ENCODE measurements at regions not wholly inside any gene's neighbourhood (a gene's known extent, or its start where the extent isn't known, plus 50 kb on each side); places are given as distances from the start of the nearest gene placed in this dataset.

DNA sequence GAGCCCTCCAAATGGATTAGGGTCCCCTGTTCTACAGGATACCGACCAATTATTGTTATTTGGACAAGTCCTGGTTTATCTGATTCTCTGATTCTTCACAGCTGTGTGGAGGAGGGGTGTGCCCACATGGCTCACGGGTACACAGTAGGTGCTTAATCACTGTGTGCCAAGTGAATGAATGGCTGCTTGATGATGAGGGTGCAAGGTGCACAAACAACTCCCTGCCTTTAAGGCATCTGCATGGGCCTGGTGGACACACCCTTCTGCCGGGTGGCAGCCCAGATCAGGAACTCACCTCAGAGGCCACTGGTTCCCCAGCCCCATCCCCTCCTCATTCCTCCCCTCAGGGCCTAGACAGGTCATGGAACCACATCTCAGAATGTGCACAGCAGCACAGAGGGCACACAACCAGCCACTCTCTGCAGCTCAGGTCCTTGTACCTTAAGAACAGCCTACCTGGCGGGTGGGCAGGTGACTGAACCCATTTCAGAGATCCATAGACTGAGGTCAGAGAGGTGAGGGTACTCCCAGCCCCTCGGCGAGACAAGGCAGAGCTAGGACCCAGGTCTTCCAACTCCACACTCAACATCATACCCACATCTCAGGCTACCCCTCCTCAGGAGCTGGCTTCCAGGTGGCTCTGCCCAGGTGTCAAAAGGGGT, 50.3 kb downstream of the SHANK2 start:
- DNase-seq (ENCODE audit: low read depth in 2 of 2), result no peak

DNA sequence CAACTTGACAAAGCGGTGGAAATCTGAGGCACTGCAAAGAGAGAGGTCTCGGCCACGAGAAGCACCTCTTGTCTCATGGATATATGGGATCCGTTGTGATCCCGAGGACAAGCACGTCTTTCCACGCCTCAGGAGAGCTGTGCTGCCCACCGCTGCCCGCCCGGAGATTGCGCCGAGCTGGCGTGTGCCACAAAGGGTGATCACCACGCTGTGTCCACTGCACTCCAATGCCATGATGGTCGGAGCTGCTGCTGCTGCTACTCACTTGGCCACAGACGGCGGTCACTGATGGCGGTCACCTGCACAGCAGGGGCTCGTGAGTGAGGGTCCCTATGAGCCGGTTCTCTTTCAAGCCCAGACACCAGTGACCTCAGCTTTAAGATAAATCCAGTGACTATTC, 51.1 kb downstream of the SHANK2 start:
- no peak for DNase-seq (ENCODE audit: low read depth in 2 of 2)

DNA sequence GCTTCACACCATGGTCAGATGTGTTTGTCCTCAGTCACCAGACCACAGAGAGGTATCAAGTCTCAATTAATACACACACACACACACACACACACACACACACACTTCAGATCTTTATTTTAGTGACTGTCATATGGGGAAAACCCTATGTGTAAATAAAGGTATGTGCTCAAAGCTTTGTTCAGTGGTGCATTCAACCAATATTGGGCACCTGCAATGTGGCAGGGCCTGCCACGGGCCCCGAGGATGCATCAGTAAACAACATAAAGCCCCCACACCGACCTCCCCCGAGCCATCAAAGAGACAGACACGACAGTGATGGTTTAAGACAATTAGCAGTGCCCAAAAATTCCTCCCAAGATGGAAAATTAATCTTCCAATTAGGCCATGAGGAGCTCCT, 51.6 kb downstream of the SHANK2 start:
- DNase-seq (ENCODE audit: low read depth in 2 of 2), result no peak

DNA sequence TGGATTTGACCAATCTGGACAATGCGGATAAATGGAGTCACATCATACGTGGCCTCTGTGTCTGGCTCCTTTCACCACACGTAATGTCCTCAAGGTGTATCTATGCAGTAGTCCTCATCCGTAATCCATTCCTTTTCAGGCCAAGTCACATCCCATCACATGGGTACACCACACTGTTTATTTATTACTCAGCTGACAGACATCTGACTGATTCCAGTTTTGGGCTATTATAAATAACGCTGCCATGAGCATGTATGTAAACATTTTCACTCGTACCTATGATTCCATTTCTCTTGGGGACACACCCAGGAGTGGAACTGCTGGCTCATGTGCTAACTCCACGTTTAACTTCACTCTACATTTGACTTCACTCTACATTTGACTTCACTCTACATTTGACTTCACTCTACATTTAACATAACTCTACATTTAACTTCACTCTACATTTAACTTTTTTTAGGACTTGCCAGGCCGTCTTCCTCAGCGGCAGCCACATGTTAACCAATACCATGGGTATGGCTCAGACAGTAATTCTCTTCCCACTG, 52.1 kb downstream of the SHANK2 start:
- DNase-seq (ENCODE audit: low read depth in 2 of 2), result no peak

DNA sequence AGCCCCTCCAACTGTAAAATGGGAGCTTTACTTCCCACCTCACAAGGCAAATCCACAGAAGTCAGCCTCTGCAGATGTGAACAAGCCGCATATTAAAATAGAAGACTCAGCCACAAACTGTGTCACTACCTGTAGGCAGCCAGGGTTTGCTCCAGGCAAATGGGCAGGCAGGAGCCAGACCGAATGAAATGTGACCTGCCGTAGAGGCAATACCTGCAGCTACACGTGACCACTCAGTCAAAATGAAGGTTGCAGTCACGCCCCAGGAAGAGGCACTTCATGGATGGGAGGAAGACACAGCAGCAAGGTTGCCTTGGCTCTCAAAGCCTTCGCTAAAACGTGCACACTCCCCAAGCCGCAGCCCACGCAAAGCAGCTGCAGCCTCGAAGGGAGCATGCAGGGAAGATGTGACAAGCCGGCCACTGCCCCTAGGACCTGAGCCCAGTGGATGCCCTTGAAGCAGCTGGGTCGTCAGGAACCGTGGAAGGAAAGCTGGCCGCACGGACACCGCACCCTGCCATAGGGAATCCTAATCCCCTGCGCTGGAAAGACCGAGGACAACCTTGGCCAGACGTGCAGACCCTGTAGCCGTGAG, 53.1 kb downstream of the SHANK2 start:
- no peak for DNase-seq (ENCODE audit: low read depth in 2 of 2)

DNA sequence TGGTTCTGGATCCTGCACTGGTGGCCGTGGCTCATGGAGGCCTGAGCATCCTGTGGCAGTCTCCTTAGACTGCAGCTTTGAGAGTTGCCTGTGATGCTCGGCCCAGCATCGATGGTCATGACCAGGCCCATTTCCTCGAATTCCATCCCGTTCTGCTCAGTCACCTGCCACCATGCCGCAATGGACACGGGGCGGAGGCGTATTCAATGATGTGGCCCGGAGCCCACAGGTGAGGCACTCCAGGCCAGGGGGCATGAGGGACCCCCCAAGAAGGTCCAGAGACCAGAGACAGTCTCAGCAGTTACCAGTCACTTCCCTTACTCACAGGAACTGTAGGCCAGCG, 53.6 kb downstream of the SHANK2 start:
- DNase-seq (ENCODE audit: low read depth in 2 of 2), result no peak

DNA sequence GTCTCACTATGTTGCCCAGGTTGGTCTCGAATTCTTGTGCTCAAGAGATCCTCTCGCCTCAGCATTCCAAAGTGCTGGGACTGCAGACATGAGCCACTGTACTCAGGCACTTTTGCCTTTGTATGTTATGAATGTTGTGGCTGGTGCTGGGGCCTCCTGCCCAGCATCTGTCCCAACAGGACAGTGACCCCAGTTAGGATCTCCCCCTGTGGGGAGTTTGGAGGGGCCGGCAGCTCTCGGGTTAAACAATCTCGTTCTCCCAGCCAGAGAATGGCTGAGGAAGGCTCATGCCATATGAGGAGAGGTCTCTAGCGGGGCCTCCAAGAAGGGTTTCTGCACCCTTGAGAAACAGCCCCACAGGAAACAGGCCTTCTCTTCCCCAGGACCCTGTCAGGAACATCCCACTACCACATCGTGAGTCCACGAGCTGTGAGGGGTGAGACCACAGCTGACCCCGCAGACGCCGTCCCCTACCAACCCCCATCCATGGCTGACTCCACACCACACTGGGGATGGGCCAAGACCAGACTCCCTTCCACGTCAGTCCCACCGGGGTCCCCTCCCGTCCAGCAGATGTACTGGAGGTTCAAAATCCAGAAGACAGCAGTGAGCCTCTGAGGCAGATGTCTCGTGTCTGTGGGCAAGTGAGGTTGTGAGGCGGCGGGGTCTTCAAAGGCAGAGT, 54.1 kb downstream of the SHANK2 start:
- no peak for DNase-seq (ENCODE audit: low read depth in 2 of 2)

DNA sequence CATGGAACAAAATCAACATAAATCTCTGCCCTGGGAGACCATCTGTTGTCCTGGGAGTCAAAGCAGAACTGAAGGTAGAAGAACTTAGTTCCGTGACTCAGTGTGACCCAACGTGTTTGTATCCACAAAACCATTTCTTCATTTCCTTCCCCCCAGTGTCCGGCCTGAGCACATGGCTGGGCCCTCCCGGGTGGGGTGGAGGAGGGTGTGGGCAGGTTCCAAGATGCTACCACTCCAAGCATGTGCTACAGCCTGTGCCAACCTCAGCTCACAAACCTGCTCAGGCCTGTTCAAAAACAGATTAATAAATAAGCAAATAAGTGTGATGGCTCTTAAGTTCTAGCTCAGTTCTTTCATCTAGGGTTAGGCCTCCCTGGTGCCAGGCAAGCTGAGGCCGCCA, 55.3 kb downstream of the SHANK2 start:
- no peak for DNase-seq (ENCODE audit: low read depth in 2 of 2)

DNA sequence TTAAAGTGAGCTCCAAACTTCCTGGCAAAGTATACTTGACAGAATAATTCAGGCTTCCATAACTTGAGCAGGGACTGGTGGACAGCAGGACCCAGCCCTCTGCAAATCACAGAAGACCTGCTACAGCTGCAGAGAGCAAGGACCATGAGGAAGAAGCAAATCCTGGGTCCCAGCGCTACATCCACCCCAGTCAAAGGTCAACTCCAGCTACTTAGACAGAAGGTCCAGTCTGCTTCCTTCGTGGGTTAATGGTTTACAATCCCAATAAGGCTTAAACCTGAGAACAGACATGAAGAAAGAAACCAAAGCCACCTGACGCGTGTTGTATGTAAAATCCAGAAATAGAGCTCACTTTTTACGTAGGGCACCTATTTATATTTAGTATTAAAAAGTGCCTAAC, 57.7 kb downstream of the SHANK2 start:
- DNase-seq (ENCODE audit: low read depth in 2 of 2), result no peak

DNA sequence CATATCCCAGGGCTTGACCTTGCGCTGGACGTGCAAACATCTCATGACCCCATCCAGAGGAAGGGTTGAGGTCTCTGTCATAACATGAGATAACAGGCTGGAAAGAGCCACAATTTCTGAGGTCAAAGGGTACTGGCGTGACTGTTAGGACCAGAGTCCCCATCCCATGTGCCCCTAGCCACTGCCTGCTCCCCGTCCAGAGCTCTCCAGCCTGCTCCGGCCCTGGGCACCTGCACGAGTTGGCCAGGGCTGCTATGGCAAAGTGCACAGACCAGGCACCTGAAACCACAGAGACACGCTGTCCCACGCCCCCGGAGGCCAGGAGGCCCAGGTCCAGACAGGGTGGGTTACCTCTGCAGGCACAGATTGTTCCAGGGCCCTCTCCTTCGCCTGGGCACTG, 58.9 kb downstream of the SHANK2 start:
- DNase-seq (ENCODE audit: low read depth in 2 of 2), result no peak

DNA sequence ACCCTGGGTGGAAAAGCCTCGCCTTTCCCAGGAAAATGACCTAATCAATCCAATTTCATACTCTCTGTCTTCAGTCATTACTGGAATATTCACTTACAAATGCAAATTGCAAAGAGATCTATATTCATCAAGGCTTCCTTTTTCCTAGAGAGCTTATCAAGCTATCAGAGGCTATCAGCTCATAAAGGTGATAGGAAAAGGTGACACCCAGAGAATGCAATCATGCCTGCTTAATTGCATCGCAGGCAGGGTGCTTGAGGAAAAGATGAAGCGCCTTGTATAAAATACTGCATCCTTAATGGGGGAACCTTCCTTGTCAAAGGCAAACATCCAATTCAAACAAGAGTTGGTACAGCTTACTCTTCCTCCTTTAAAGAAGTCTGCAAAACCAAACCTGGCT, 59.7 kb downstream of the SHANK2 start:
- DNase-seq (ENCODE audit: low read depth in 2 of 2), result no peak

DNA sequence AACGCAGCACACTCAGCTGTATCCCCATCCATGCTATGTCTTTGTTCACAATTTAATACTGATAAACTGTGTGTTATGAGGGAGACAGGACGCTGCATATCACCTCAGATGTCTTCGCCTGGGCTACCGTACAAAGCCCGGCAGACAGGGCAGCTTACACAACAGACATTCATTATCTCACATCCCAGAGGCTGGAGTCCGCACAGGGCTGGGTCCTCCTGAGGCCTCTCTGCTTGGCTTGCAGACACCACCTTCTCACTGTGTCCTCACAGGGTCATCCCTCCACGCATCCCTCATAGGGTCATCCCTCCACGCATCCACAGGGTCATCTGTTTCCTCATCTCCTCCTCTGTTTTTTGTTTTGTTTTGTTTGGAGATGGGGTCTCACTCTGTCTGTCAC, 61.2 kb downstream of the SHANK2 start:
- no peak for DNase-seq (ENCODE audit: low read depth in 2 of 2)

DNA sequence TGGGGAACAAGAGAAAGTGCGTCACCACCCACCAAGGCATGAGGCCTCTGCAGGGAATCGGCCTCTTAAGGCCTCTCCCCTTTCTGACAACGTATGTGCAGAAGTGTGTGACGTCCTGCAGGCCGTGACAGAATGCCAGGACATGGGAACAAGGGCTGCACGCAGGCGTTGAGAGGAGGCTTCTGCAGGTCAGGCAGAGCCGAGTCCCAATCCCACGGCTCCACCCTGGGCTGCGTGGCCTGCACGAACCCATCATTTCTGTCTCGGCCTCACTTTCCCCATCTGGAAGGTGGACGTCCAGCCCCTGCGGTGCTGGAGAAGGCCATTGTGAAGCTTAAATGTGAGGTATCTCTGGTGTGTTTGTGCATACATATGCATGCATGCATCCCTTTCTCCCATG, 61.8 kb downstream of the SHANK2 start:
- DNase-seq (ENCODE audit: low read depth in 2 of 2), result no peak

DNA sequence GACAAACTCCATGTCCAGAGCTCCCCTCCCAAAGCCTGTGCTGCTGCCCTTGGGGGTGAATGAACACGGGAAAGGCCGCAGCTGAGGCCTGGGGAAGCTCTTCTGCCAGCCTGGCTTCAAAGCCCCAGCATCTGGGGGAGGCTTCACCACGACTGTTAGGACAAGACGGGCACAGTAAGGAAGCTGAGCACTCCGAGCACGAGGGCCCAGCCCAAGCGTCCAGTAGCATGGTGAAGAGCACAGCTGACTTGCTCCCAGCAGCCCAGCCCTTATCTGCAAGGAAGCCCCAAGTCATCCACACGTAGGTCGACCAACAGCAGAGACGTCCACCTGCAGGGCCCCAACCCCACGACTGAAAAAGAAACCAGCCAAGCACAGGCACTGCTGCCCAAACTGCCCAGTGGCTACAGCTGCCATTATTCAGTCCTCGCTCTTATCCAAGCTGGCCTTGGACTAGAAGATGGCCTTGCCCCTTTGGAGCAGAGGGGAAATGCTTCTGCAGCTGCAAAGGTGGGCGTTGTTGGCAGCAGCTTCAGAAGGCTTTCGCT, 62.5 kb downstream of the SHANK2 start:
- no peak for DNase-seq (ENCODE audit: low read depth in 2 of 2)

DNA sequence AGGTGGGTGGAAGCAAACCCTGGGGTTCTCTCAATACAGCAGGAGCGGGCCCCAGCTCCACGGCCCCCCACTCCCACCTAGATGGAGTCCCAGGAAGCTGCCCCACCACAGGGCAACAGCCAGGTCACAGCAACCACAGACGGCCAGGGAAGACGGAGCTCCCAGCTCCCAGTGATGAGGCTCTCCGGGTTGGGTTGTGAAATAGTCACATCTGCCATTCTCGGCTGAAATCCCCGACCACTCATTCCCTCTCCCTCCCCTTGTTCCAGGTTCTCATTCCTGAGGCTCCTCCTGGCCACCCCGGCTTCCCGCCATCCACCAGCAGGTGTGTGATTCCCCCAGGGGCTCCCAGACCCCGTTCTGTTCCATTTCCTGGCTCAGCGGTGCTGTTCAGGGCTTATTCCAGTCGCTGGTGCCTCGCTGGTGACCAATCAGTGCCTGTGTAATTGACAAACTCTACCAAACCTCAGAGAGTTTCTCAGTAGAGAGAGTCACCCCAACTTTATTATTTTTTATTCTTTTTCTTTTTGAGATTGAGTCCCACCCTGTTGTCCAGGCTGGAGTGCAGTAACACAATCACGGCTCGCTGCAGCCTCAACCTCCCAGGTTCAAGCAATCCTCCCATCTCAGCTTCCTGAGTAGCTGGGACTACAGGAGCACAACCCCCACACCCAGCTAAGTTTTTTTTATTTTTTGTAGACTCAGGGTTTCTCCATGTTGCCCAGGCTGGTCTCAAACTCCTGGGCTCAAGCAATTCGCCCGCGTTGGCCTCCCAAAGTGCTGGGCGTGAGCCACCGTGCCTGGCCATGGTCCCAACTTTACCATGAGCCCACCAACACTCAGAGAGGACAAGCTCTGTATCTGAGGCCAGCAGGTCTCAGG, 63.2 kb downstream of the SHANK2 start:
- DNase-seq (ENCODE audit: low read depth in 2 of 2), result no peak

DNA sequence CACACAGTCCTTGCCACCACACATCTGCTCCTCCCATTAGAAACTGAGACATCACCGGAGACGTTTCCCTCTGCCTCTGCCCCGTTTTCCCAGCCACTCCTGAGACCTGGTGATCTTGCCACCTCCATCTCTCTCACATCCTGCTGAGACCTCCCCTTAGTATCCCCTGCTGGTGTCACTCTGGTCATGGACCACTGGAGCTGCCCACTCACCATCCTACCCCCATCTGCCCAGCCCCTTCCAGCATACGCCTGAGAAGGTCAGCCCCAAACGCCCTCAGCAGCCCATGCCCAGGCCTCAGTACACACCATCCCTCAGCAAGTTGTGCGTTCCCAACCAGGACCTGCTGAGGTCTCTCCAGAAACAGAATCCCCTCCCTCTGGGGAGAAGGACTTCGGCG, 64.3 kb downstream of the SHANK2 start:
- DNase-seq (ENCODE audit: low read depth in 2 of 2), result no peak

DNA sequence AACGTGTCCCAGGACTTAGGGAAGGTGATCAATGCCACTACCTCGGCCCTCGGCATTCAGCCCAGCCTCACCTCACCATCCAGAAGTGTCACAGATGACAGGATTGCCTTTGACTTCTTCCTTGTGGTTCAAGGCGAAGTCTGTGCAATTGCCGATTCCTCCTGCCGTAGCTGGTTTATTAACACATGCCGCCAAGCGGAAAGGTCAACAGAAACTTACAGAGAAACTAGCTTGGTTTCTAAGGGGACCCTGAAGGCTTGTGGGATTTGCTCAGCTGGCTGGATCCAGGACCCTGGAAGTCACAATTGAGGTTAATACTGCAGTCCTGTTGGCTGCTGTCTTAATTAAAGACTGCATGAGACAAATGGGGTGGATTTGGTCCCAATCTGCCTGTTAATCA, 65.6 kb downstream of the SHANK2 start:
- DNase-seq (ENCODE audit: low read depth in 2 of 2), result no peak

DNA sequence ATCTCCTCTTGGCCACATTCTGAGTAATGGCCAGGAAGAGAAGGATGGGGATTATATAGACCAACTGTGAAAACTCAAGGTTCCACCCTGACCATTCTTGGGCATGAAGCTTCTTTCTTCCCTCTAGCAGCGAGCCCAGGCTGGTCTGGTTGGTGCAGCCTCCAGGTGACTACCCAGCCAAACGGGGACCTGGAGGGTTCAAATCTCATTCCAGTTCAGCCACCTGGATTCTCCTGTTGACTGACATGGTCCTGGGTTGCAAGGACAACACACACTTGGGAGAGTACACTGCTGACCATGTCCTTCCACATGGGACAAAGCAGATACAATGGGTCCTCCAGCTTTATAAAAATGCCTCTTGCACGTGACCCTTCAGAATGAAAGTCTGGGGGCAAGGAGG, 67.0 kb downstream of the SHANK2 start:
- DNase-seq (ENCODE audit: low read depth in 2 of 2), result no peak

DNA sequence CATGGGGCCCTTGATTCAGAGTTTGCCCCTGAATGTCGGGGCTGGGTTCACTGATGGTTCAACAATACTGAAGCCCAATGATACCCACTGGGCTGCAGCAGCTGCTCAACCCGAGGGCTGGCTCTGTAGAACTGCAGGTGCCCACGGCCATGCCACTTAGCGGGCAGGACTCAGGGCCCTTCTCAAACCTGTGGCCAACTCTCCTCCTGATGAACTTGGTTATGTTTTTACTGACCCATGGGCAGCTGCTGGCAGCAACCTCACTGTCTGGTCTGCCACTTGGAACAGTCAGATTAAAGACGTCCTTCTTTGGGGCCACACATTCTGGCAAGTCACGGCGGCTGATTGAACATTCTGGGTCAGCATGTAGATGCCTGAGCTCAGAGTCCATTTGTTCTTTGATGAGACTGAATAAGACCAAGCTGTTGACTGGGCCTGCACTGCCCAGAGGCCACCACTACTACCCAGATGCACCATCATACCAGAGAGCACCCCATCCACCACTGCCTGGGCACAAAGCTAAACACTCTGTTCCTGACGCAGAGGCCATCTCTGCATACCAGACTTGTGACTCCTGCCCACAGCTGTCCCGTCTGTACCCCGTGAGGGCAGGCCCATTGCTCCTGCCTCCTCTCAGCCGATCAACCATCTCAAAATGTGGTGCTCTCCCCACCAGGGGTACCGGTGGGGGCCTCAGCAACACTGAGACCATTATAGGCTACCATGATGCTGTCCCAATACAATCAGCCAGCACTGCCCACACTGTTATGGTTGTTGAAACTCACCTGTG, 67.8 kb downstream of the SHANK2 start:
- DNase-seq (ENCODE audit: low read depth in 2 of 2), result no peak

DNA sequence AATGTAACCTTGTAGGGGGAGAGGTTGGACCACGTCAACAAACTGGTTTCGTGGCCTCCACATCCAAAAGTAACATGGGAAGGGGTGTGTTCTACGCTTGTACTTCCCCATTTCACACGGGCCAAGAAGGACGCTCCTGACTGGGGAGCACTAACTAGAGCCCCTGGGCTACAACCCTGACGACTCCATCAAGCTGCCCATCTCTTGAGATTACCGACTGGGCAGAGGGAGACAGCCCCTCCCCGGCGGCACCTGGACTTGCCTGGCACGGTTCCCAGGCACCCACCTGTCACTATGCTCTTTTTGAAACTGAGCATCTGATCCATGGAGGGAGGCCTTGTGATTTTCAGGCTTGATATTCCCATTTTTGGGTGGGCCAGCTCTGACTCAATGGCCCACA, 68.5 kb downstream of the SHANK2 start:
- DNase-seq (ENCODE audit: low read depth in 2 of 2), result no peak

All from activated CD8-positive, alpha-beta memory T cell treated with anti-CD3 and anti-CD28 coated beads for 4 hours (primary cell).